GM19240 (cell line): ENCODE measurements at regions not wholly inside any gene's neighbourhood (a gene's known extent, or its start where the extent isn't known, plus 50 kb on each side); places are given as distances from the start of the nearest gene placed in this dataset.

Source experiments
- DNase-seq: peaks from one replicate; pipeline ENCODE4 v3.0.0; 2011; ENCODE audit warnings: low spot score; ENCODE audit not compliant: insufficient read length

DNA sequence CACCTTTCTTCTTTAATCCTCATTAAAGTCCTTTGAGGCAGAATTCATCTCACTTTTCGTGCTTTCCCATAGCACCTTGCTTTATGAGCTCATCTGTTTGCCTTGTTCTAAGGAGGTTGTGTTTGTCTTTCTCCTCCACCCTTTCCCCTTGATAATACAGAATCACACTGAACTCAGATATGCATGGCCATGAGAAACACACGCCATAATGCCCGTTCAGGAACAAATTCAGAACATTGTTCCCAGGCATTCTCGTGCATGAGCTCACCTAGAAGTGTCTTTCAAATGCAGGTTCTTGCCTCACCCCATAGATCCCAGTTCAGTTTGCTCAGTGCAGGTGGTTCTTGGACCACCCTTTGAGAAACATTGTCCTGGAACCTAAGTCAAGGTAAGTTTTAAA lies 71.1 kb downstream of the TMEM114 start:
- DNase-seq: no peak

DNA sequence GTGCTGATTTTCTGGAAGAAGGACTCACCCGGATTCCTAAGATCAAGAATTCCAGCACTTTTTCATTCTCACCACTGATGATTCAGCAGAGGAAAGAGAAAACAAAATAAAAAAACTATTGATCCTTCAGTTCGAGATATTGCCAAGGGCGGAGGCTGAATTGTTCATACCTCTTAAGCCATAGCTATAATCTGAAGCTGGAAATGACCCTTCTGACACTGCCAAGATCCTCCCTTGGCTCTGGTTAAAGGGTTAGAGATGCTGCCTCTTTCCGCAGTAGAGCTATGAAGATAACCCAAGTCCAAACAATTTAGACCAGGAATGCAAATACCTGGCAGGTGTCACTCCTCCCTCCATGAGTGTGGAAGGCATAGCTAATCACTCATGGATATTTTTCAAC lies 73.0 kb downstream of the TMEM114 start:
- no peak for DNase-seq

DNA sequence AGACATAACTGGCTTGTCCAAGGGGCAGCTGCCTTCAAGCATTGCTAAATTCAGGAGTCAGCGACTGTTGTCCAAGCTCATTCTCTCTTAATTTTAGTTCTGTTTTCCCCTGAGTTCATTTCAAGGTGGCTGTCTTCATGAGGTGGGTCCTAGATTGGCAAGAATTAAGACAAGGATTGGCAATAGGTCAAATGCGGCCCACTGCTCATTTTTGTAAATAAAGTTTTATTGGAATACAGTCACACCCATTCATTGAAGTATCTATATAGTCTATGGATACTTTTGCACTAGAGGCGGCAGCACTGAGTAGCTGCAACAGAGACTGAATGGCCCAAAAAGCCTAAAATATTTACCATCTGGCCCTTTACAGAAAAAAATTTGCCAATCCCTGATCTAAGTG lies 73.8 kb downstream of the TMEM114 start:
- DNase-seq: no peak

DNA sequence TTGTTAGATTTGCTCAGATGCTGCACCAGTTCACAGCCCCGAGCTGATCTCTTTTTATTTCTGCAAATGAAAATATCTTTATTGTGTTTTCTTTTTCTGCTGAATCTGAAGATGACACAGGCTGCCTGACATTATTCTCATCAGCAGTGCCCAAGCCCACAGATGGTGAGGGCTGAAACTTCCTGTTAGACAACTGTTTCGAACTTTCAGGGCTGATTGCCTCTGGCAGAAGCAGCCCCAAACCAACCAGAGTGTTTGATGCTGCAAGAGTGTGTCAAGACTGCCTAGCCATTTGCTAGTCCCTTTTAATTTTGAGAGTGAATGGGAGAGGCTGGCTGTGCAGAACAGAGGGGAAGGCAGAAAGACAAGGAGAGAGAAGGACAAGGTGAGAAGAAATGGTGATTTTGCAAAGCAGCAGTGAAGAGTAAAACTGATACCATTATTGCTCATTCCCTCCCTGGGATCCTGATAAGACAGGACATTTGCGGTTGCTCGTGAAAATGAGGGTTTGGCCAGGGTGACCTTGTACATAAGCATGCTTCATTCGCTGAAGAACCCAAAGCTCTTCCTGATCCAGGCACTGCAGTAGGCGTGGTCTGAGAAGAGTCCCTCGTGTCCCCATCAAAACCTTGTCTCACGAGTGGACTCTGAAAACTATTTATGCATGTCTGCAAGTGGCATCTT lies 77.2 kb downstream of the TMEM114 start:
- no peak for DNase-seq

DNA sequence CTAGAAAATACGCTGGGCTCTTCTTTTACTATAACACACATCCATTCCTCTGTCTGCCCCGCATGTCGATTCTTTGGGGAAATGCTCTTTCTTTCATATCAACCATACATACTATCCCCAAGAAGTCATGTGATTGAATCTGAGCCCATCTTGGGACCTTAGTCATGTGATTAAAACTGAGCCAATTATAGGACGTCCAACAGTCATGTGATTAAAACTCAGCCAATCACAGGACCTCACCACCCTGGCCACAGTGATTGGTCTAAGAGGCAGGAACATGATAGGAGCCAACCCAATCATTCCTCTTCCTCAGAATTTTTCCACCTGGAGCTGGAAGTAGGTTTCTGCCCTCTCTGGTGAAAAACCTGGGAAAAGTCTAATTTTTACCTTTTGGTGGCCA lies 78.8 kb downstream of the TMEM114 start:
- no peak for DNase-seq

DNA sequence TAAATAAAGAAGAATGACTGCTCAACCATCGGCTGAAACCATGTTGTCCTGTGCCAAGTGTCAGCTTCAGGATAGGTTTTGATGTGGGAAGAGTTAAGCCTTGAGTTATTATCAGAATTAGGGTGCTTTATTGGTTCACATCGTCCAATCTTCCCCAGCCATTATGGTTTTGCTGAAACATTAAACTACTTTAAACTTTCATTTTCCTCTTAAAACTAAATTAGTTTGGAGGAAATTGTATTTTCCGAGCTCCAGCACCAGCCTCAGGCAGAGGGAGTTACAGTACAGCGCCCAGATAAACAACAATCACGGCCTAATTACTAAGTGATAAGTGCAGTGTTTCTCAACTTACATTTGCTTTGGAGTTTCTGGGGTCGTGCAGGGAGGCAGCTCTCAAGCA lies 80.2 kb downstream of the TMEM114 start:
- DNase-seq: no peak

DNA sequence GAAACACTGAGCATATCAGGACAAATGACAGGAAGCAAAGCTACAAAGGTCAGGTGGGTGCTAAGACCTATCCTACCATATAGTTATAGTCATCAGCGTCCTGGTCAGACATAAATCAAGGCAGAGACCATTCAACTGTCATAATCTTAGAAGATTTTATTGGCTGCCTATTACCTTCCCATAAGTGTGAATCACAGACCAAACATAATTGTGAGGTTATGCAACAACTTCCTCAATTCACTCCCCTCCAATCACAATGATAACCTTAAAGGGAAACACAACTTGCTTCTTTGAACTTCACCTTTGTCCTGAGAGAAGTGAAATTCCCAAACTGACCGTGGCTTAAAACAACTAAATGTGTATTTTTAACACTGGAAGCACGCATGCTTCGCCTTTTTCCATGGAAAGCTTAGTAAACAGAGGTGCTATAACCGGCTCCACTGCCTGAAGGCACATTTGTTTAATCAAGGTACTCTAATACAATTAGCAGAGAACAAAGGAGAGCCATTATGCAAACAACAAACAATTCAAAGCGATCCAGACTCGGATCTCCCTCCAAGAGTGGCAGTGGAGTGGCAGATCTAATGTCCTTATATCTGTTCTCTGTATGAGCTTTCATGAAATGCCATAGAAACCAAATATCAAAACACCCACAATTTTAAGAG lies 84.9 kb downstream of the TMEM114 start:
- no peak for DNase-seq

DNA sequence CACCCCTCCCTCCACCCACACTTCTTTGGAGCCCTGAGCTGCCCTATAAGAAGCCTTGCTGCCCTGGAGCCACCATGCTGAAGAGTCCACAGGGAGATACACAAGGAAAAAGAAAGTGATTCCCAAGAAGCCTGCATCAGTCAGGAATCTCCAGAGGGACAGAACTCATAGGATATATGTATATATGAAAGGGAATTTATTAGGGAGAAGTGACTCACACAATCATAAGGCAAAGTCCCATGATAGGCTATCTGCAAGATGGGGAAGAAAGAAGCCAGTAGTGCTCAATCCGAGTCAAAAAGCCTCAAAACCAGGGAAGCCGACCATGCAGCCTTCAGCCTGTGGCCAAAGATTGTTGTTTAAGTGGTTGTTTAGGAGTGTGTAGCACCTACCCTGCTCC lies 87.9 kb downstream of the TMEM114 start:
- no peak for DNase-seq

DNA sequence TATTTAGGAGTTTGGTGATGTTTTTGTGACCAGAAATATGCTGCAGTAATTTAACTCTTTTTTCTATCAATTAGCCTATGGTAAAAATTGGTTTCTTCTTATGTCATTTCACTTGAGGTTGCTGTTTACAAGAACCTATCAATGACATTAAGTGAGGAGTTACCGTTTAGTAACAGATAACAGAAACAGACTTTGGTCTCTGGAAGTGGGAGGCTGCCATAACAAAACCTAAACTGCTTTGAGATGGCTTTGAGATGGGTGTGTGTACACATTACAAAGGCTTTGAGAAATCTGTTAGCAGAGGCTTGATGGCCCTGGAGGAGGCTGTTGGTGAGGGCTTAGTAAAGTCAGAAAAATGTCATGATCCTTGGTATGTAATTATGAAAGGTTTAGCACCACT lies 90.0 kb downstream of the TMEM114 start:
- no peak for DNase-seq

DNA sequence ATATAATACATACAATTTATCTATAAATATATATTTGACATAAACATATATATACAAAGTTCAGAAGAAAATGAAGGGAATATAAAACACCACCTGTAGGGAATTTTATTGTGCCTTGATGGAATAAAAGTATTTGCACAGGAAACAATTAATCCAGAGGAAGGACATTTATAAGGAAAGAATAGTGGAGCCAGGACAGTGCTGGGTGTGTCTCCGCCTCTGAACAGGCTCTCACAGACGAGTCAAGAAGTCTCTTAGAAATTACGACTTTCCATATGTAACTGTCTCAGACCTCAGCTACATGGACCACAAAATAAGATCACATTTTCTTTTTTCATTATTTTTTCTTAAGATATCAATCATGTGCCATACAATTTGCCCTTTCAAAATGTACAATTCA lies 93.9 kb downstream of the TMEM114 start:
- no peak for DNase-seq

DNA sequence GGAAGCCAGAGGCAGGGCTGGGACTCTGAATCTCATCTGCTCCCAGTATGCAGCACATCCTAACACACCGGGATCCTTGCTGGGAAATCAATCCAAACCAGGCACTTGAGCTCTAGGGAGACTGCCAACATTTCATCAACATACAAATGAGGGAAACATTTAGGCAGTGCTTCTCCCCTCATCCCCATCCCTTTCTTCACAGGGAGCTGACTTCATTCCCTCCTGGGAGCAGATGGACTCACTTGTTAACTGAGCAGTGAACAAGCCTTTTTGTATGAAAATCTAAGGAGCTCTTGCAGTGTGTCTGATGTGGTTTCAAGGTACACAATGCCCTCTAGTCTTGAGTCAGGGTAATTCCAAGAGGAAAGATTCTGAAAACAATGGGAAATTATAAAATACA lies 96.3 kb downstream of the TMEM114 start:
- DNase-seq: no peak

DNA sequence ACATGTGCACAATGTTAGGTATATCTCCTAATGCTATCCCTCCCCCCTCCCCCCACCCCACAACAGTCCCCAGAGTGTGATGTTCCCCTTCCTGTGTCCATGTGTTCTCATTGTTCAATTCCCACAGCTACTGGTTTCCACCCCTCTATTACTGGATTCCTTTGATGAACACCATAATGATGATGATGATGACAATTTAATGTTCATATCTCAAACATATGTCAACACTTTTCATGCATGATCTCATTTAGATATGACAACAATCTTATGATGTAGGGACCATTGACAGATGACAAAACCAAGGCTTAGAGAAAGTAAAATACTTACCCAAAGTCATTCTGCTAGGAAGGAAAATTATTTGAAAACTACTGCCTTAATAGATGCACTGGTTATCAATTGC lies 97.6 kb downstream of the TMEM114 start:
- no peak for DNase-seq

DNA sequence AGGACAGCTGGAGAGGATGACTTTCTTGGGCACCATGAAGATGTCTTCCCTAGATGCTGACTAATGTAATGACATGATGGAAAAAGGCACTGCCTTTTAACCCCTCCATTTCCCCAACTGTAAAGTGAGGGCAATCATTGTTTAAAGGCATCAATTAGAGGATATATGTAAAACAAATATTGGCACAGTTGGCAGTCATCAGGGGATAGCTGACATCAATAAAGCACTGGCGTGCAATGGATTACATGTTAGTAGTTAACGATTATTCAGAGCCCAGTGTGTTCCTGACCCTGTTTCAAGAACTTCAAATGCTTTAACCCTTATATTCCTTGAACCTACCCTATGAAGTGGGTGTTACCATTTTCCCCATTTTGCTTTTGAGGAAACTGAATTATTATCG lies 100.7 kb downstream of the TMEM114 start:
- no peak for DNase-seq

DNA sequence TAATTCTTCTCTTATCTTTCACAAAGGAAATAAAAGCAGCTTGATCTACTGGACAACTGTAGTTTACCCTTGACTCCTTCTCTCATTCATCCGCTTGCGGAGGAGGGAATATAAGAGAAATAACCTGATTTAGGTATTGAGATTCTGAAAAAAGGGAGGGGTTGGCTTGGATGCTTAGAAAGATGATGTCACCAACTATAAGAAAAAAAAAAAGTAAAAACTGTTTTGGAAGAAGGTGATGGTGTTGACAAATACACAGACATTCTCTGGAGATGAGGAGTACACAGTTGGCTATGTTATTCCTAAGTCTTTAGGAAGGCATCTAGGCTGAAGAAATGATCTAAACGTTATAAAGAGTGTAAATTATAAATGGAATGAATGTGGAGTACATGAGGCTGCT lies 103.3 kb downstream of the TMEM114 start:
- no peak for DNase-seq

DNA sequence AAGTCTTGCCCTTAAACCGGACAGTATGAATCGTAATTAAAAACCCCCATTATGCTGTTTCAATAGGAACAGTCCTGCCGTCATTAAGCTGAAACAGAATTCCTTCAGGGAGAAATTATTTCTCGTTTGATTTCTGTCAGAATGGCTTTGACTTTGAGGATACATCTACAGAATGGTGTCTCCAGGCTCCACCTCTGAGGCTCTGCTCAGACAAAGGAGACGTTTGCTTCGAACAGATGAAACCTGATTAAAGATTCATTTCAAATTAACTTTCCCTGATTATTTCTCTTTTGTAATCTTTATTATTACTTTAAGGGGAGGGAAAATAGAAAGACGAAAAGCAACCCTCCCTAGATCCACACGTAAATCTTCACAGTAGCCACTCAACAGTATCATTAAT lies 106.9 kb downstream of the TMEM114 start:
- DNase-seq: no peak

DNA sequence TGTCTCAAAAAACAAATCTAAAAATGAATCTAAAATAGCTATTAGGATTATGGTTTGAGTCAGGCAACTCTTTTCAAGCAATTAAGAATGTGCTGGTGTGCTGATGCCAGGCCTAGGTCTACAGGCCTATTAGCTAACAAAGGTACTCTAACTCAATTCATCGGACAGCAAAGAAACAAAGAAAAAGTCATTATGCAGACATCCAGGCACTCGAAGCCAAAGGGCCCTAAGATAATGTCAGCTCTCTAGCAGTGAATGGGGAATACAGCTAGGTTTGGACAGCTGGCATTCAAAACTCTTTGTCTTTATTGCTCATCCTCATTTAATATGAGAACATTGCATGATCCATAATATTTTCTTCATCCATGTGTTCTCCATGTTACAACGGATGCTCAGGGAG lies 108.5 kb downstream of the TMEM114 start:
- DNase-seq: no peak

DNA sequence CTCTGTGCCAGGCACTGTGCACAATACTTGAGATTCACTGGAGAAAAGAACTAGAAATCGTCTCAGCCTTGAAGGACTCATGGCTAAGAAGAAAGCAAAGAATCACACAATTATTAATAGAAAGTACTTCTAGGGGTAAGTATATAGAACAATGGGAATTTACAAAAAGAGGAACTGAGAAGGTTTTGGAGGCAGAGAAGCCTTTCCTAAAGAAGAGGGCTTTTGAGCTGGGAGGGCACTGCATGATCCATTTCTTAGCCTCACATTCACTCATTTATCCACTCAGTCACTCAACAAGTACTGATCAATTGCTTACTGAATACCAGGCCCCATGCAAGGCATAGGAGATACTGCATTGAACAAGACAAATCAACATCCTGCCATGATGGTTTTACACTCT lies 113.5 kb downstream of the TMEM114 start:
- DNase-seq: no peak

DNA sequence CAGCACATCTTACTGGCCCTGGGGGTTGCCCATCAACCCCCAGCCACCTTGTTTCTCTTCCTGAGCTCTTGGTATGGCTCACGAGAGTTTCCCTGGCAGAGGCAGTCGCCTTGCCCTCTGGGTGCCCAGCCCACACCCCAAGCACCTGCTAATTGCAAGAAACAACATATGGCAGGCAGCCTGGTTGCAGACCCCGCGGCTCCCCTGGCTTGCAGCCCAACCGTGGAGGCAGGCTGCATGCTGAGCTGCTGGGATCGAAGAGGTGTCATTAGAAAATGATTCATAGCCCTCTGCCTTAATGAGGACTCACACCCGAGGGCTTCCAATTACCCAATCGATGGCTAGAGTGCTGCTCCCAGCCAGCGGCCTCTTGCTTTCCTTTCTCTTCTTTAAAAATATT lies 115.7 kb downstream of the TMEM114 start:
- no peak for DNase-seq

DNA sequence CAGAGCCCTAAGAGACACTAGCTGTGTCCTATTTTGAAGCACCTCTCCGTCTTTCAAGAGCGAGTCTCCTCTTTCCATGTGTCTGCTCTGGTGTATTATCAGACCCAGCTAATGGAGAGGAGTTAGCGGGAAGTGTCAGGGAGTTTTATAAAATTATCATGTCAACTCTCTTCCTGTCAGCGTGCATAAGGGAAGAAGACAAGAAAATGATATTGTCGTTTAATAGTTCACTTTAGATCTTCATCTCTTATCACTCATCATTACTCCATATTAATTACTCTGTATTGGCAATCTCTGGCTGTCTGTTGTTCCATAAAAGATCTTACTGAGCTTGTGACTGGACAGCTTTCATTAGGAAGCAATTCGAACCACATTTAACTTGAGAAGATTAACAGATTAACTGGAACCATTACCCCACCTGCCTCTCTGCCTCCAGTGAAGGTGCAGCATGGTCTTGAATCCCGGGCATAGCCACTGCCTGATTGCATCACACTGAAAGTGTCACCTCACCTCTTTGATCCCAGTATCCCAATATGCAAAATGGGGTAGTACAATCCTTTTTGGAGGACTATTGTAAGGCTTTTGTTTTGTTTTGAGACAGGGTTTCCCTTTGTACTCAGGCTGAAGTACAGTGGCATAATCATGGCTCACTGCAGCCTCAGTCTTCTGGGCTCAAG lies 121.1 kb downstream of the TMEM114 start:
- no peak for DNase-seq

DNA sequence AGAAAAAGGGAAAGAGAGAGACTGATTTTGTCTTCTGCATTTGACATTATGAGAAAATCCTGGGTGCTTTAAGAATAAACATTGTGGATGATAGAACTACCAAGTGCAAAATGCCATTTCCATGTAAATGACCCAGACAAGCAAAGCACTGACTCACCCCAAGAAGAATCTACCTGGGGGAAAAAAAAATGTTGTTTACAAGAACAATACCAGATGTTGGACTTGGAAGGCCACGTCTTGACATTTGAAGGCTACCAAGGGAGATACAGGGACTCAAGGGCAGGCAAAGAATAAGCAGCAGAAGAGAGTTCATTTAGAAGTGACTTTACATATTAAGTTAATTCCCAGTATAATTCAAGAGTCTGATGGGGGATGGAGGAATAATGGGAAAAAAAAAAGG lies 125.3 kb downstream of the TMEM114 start:
- no peak for DNase-seq

DNA sequence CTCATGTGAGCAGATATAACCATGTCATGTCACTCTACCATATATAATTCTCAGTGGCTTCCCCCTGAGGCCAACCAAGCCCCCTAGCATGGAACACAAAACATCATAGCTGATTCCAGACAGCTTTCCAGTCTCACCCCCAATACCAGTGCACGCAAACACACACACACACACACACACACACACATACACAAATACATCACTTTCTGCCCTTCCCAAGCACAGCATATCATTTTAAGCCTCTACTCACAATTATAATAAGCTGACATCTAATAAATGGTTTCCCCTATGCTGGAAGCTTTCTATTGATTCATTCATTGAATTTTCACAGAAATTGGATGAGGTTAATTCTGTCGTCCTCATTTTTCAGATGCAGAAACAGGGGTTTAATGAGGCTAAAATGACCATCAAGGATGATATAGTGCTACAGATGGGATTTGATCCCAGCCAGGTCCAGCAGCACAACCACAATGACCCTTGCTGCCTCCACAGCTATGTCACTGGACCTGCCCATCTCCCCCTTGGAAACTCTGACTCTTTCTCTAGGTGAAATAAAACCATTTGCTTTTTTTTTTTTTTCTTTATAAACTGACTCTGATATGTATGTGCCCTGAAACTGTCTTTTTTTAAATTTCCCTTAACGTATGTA lies 131.1 kb downstream of the TMEM114 start:
- DNase-seq: no peak

DNA sequence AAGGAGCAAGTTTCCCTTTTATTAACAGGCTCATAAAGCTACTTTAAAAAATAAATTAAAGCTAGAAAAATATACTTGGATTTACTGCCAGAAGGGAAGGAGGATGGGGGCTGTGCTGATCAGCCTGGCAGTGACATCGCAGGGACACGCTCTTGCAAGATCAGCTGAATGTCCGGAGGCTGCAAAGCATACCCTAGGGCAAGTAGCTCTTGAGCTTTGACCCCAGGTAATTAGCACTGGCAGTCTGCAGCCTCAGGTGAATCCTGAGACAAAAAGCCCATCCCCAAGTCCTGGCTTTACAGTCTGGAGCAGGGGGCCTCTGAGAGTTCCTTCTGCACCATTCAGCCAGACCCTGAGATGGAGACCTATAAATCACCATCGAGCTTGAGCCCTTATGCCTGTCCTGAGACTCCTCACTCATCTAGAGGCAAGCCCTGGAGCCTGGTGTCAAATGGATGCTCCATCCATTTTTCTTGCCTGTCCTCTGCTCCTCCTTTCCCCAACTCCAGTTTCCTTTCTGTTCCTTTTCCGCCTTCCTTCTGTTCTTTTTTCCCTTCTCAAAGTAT lies 131.7 kb downstream of the TMEM114 start:
- DNase-seq: no peak
